ENCODE measurements at regions not wholly inside any gene's neighbourhood (a gene's known extent, or its start where the extent isn't known, plus 50 kb on each side); places are given as distances from the start of the nearest gene placed in this dataset.

GRCh38 chr9:95587021-95587964 is 70.5 kb upstream of the PTCH1 start:
- 79 to 82% methylated on average over 9 of the region's 10 CpGs for WGBS, 2 experiments (ENCODE audit: insufficient coverage in 1 of 2, insufficient read length in 1 of 2)
- Histone ChIP-seq H3K9me3 (ENCODE audit: control insufficient read depth, low read length) (no peaks in the 10 kb centered on the region), H3K36me3 (ENCODE audit: control insufficient read depth, insufficient read depth, low read length) (no peaks in the 10 kb centered on the region), H3K27ac (ENCODE audit: low read depth, low read length) (no peak overlapping the region), H3K4me3 (ENCODE audit: low read length) (no peak overlapping the region), H3K27me3 (ENCODE audit: control insufficient read depth, insufficient read depth, low read length, poor library complexity, severe bottlenecking) (no peaks in the 10 kb centered on the region), H3K4me1 (ENCODE audit: control insufficient read depth, insufficient read depth, low read length) (no peaks in the 10 kb centered on the region), H3K9ac (ENCODE audit: extremely low read depth, low read length, poor library complexity, severe bottlenecking) (no peak overlapping the region)
- Mint-ChIP-seq H3K4me1 (peaks cover 4% of the 10 kb centered on the region), H3K27me3 (ENCODE audit: insufficient read depth) (peaks cover 4% of the 10 kb centered on the region), H3K27ac (no peak overlapping the region), H3K4me3 (no peak overlapping the region), H3K9me3 (no peaks in the 10 kb centered on the region), H3K36me3 (ENCODE audit: low read depth) (no peaks in the 10 kb centered on the region)
- no peak for TF ChIP-seq CTCF (conservative IDR thresholded peaks at IDR 0.05)
- no peak for DNase-seq

- H3K9me3 ChIP-seq (ENCODE audit: control insufficient read depth, low read length) = no peaks in the 10 kb centered on the region
- Mint-ChIP-seq H3K27me3 (ENCODE audit: insufficient read depth) (peaks cover 4% of the 10 kb centered on the region), H3K4me1 (peaks cover 14% of the 10 kb centered on the region), H3K36me3 (ENCODE audit: low read depth) (no peaks in the 10 kb centered on the region), H3K9me3 (no peaks in the 10 kb centered on the region), H3K4me3 (no peak overlapping the region), H3K27ac (no peak overlapping the region)
- H3K27me3 ChIP-seq (ENCODE audit: control insufficient read depth, insufficient read depth, low read length, poor library complexity, severe bottlenecking) = no peaks in the 10 kb centered on the region
- no peaks in the 10 kb centered on the region for H3K36me3 ChIP-seq (ENCODE audit: control insufficient read depth, insufficient read depth, low read length)
- no peak overlapping the region for H3K9ac ChIP-seq (ENCODE audit: extremely low read depth, low read length, poor library complexity, severe bottlenecking)
- H3K4me1 ChIP-seq (ENCODE audit: control insufficient read depth, insufficient read depth, low read length) = no peaks in the 10 kb centered on the region
- WGBS, 2 experiments (ENCODE audit: insufficient coverage in 1 of 2, insufficient read length in 1 of 2) = 91 to 92% methylated on average over 8 of the region's 8 CpGs
- H3K27ac ChIP-seq (ENCODE audit: low read depth, low read length) = no peak overlapping the region
- H3K4me3 ChIP-seq (ENCODE audit: low read length) = no peak overlapping the region
- no peak for TF ChIP-seq CTCF (conservative IDR thresholded peaks at IDR 0.05)
- DNase-seq = no peak
Observed at GRCh38 chr9:95586326-95586725, 69.6 kb upstream of the PTCH1 start.

GRCh38 chr9:95585824-95586223 is 69.1 kb upstream of the PTCH1 start:
- no peaks in the 10 kb centered on the region for H3K9me3 Mint-ChIP-seq
- Histone ChIP-seq H3K36me3 (ENCODE audit: control insufficient read depth, insufficient read depth, low read length) (no peaks in the 10 kb centered on the region), H3K27me3 (ENCODE audit: control insufficient read depth, insufficient read depth, low read length, poor library complexity, severe bottlenecking) (no peaks in the 10 kb centered on the region), H3K27ac (ENCODE audit: low read depth, low read length) (no peak overlapping the region), H3K4me3 (ENCODE audit: low read length) (no peak overlapping the region), H3K4me1 (ENCODE audit: control insufficient read depth, insufficient read depth, low read length) (no peaks in the 10 kb centered on the region), H3K9me3 (ENCODE audit: control insufficient read depth, low read length) (no peaks in the 10 kb centered on the region), H3K9ac (ENCODE audit: extremely low read depth, low read length, poor library complexity, severe bottlenecking) (no peak overlapping the region)
- H3K27ac Mint-ChIP-seq = no peak overlapping the region
- no peaks in the 10 kb centered on the region for H3K36me3 Mint-ChIP-seq (ENCODE audit: low read depth)
- no peak overlapping the region for H3K4me3 Mint-ChIP-seq
- 79 to 87% methylated on average over 8 to 11 of the region's 11 CpGs for WGBS, 2 experiments (ENCODE audit: insufficient coverage in 1 of 2, insufficient read length in 1 of 2)
- H3K4me1 Mint-ChIP-seq = peaks cover 19% of the 10 kb centered on the region
- H3K27me3 Mint-ChIP-seq (ENCODE audit: insufficient read depth) = peaks cover 4% of the 10 kb centered on the region
- no peak for DNase-seq
- TF ChIP-seq CTCF (conservative IDR thresholded peaks at IDR 0.05) = no peak
